HT-29 (cell line): ENCODE measurements at regions not wholly inside any gene's neighbourhood (a gene's known extent, or its start where the extent isn't known, plus 50 kb on each side); places are given as distances from the start of the nearest gene placed in this dataset.

Experiments
- DNase-seq: peaks from one replicate; pipeline ENCODE4 v3.0.0-alpha.2; 2015; ENCODE audit warnings: low spot score

DNA sequence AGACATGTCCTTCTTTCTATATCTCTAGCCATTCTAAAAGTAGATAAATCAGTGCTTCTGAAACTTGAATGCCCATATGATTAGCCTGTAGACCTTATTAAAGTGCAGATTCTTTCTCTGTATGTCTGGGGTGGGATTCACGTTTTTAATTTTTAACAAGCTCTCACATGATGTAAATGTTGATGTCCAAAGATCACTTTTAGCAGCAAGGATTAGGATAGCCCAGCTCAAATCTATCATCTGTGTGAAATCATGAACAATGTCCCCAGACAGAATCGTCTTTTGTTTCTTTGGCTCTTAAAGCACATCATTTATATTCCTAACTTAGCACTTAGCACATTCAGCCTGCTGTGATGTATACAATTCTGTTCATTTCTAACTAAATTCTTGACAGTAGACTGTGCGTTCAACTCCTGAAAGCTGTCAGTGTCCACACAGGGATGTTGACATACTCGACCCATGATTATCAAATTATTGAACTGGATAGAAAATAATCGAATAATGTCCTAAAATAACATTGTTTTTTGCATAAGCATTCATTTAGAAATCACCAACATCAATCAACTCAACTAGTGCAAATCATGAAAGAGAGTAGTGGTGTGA, 102.1 kb upstream of the MLIP start:
- DNase-seq = no peak

GRCh38 chr6:54010340-54011276, 100.6 kb upstream of the MLIP start:
- DNase-seq = no peak

GRCh38 chr6:54011277-54011648, 100.0 kb upstream of the MLIP start:
- no peak for DNase-seq

DNA sequence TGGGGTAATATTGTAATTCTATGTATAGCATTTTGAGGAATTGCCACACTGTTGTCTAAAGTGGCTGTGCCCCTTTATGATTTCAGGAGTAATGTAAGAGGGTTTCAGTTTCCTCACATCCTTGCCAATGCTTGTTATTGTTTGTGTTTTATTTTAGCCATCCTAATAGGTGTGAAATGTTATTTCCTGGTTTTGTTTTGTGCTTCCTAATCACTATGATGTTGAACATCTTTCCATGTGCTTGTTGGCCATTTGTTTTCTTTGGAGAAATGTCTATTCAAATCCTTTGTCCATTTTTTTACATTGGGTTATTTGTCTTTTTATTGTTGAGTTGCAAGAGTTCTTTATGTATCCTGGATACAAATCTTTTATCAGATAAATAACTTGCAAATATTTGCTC, 97.3 kb upstream of the MLIP start:
- no peak for DNase-seq

- no peak for DNase-seq
Observed at GRCh38 chr6:54014440-54014839, 96.8 kb upstream of the MLIP start.

DNA sequence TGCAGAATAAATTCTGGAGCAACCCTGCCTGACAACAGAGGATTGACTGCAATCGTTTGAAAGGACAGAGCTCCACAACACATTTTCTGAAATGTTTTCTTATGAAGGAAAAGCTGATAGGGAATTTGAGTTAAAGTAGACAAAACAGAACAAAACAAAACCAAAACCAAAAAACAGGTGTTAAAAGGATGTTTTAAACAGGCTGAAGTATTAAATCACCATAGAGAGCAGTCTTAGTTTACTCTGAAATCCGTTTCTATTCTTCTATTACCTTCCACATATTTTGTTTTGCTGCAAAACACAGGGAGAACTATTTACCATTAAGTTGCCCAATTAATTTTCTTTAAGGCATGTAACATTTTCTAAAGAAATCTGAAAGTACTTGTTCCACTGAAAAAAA, 93.4 kb upstream of the MLIP start:
- DNase-seq = no peak

GRCh38 chr6:54018722-54019121, 92.5 kb upstream of the MLIP start:
- DNase-seq = no peak

DNA sequence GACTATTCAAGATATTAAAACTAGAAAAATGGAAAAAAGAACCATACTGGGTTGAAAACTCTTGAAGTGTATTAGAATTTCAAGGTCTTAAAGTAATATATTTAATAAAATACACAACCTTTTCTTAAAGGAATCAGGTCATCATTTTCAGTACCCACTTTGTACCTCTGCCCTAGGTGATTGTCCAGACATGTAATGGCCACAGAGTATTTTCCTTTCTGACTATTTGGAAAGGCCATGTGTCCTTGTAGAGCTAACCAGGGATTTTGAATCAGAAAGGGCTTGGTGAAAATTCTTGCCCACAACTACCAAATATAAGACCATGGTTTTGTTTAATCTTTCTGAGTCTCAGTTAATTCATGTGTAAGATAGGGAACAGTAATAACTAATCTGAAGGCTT, 91.4 kb upstream of the MLIP start:
- DNase-seq = no peak

GRCh38 chr6:54020334-54020733, 90.9 kb upstream of the MLIP start:
- no peak for DNase-seq

DNA sequence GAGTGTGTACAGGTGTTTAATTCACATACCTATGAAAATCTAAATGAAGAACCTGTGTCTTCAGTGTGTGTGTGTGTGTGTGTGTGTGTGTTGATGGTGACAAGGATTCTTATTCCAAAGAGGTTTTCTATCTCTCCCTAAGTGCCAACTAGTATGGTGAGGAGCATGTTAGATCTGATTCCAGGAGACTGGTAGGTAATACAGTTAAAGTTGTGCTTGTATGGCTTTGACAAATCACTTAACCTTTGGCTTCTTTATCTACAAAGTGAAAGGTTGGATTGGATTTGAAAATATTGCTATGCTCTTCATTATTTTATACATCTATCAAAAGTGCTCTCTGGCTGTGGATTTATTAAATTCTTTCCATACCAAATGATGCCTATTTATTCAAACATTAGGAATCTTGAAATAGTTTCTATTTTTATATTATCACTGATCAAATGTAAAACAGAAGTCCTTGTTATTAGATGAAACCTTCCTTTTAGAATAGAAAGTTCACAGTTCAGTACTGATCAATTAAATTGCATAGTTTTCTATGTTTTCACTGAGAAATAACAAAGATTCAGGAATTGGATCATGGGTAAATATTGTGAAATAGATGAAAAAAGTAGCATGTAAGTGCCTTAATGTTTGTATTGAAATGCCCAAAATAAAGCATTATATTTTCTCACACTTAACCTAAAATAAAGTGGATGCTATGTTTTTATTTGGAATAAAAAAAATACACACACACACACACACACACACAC, 84.4 kb upstream of the MLIP start:
- DNase-seq = no peak

GRCh38 chr6:54028170-54028569, 83.1 kb upstream of the MLIP start:
- no peak for DNase-seq

- DNase-seq = no peak
Observed at GRCh38 chr6:54029187-54029586, 82.1 kb upstream of the MLIP start.

GRCh38 chr6:54031169-54031568, 80.1 kb upstream of the MLIP start:
- no peak for DNase-seq

- DNase-seq = no peak
Observed at GRCh38 chr6:54037277-54037779, 73.9 kb upstream of the MLIP start.

DNA sequence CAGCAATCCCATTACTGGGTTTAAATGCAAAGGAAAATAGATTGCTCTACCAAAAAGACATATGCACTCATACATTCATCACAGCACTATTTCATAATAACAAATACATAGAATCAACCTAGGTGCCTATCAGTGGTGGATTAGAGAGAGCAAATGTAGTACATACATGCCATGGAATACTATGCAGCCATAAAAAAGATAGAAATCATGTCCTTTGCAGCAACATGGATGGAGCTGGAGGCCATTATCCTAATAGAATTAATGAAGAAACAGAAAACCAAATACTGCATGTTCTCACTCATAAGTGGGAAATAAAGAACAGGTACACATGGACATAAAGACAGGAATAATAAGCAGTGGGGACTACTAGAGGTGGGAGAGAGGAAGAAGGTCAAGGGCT, 70.7 kb upstream of the MLIP start:
- no peak for DNase-seq

GRCh38 chr6:54041239-54041638, 70.0 kb upstream of the MLIP start:
- DNase-seq = no peak

DNA sequence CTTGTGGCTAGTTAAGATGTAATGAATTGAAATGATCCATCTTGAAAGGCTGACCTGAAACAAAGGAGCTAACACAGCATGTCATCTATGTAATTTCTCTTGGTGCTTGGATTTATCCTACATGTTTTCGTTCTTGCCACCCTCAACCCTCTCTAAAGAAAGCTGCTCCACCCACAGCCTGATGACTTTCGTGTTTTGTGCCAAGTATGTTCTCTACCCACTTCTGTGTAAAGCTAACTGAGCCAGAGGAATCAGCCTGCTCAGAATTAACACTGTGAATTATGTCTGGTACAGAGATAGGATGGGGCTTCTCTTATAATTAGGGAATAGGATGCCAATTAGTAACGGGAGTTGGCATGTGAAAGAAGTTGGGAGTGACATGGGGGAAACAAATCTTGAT, 67.9 kb upstream of the MLIP start:
- DNase-seq = no peak

DNA sequence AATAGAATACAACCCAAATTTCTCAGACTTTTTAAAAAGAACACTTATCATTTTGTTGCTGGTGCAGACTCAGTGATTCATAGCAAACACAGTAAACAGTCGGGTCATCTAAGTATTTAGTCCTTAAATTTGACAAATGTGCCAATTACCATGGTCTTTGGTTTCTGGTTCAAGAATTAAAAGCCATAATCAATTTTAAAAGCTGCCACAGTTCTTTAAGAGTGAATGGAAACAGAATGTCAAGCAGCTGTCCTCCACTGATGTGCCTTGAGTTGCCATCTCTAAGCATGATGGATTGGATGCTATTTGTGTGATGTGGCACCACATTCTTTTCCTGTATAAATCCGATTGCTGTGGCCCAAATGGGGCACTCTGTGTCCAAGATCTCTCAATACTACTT, 67.2 kb upstream of the MLIP start:
- no peak for DNase-seq

DNA sequence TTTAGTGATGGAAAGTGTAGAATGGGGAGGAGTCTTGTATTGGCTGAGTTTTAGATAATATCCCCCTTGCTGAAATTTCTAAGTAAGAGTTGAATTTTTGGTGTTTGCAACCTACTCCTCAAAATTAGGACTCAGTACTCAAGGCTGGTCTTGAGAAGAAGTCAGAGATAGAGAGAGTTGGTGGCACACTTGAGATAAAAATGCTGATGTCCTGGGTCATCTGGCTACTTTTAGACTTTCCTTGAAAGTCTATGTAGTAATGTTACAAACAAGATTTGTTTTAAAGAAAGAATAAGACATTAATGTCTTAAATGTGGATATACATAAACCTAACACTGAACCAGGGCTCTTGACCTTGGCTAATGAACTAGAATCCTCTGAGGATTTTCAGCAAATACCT, 62.5 kb upstream of the MLIP start:
- no peak for DNase-seq

DNA sequence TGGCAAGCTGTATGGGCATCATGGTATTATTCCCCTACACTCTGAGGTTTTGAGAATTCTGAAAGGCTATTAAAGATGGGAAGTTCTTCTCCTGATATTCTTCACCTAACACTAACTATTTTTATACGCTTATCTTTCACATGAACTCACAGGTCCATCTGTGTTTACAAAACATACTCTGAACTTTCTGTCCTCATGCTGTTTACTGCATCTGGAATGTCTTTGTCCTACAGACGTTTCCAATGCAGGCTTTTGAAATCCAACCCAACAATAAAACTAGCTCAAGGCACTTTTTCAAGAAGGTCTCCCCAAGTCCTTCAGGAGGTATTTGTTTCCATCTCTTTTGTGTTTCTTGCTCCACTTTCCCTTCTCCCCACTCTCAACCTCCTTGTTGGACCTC, 60.5 kb upstream of the MLIP start:
- no peak for DNase-seq

DNA sequence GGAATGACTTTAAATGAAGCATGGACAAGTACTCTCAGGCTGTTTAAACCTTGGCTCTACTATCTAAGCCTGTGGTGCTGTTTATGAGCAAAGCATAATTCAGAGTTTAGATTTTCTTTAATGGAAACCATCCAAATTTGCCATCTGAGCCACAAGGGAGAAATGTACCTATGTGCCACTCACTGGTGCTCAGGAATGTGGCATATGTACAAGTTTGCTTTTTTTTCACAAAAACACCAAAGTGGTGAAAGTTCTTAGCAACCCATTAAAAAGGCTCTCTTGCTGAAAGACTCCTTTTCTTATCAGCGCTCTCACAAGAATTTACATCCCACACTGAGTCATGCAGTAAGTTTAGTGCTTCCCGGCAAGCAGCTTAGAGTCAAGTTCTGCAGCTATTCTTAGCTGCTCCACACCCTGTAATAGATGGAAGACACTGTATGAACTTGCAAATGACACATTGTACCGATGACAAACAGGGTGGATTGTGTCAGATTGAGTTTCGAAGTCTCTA, 57.3 kb upstream of the MLIP start:
- DNase-seq = peak; percentile 16

- DNase-seq = no peak
Observed at GRCh38 chr6:54056105-54056504, 55.1 kb upstream of the MLIP start.
